Embryonic facial prominence (tissue), 1 donor: ENCODE measurements at regions not wholly inside any gene's neighbourhood (a gene's known extent, or its start where the extent isn't known, plus 50 kb on each side); places are given as distances from the start of the nearest gene placed in this dataset.

Experiments used
- DNase-seq: peaks from one replicate; pipeline ENCODE4 v3.0.0-alpha.2; 2016; ENCODE audit errors: extremely low spot score

GRCh38 chr9:81741103-81741502 is 51.8 kb upstream of the TLE1 start:
- no peak for DNase-seq

GRCh38 chr9:81748091-81748490 is 58.7 kb upstream of the TLE1 start:
- DNase-seq = no peak

- no peak for DNase-seq
Observed at GRCh38 chr9:81753436-81753835, 64.1 kb upstream of the TLE1 start.

- DNase-seq = no peak
Observed at GRCh38 chr9:81754245-81754644, 64.9 kb upstream of the TLE1 start.

- DNase-seq = no peak
Observed at GRCh38 chr9:81755721-81756120, 66.4 kb upstream of the TLE1 start.

GRCh38 chr9:81756561-81756960 is 67.2 kb upstream of the TLE1 start:
- no peak for DNase-seq

- DNase-seq = no peak
Observed at GRCh38 chr9:81758123-81758797, 68.9 kb upstream of the TLE1 start.

GRCh38 chr9:81759680-81760215 is 70.4 kb upstream of the TLE1 start:
- DNase-seq = no peak

- no peak for DNase-seq
Observed at GRCh38 chr9:81767921-81768320, 78.6 kb upstream of the TLE1 start.

- DNase-seq = no peak
Observed at GRCh38 chr9:81771571-81771970, 82.2 kb upstream of the TLE1 start.

- DNase-seq = no peak
Observed at GRCh38 chr9:81772144-81772543, 82.8 kb upstream of the TLE1 start.

- DNase-seq = no peak
Observed at GRCh38 chr9:81776390-81776789, 87.0 kb upstream of the TLE1 start.

GRCh38 chr9:81776834-81777233 is 87.5 kb upstream of the TLE1 start:
- DNase-seq = no peak

GRCh38 chr9:81777482-81777881 is 88.1 kb upstream of the TLE1 start:
- DNase-seq = no peak

- DNase-seq = no peak
Observed at GRCh38 chr9:81782313-81782995, 93.1 kb upstream of the TLE1 start.

GRCh38 chr9:81787747-81788632 is 98.6 kb upstream of the TLE1 start:
- no peak for DNase-seq

- no peak for DNase-seq
Observed at GRCh38 chr9:81789721-81790120, 100.4 kb upstream of the TLE1 start.

GRCh38 chr9:81790166-81790565 is 100.8 kb upstream of the TLE1 start:
- no peak for DNase-seq

GRCh38 chr9:81791076-81791475 is 101.7 kb upstream of the TLE1 start:
- no peak for DNase-seq

- no peak for DNase-seq
Observed at GRCh38 chr9:81798606-81799005, 109.3 kb upstream of the TLE1 start.

GRCh38 chr9:81801190-81801589 is 111.8 kb upstream of the TLE1 start:
- no peak for DNase-seq

GRCh38 chr9:81804306-81804705 is 115.0 kb upstream of the TLE1 start:
- DNase-seq = no peak
